Stomach smooth muscle (tissue), 2 donors: ENCODE measurements at regions not wholly inside any gene's neighbourhood (a gene's known extent, or its start where the extent isn't known, plus 50 kb on each side); places are given as distances from the start of the nearest gene placed in this dataset.

Experiments used
- H3K27ac ChIP-seq: one replicate; pipeline ENCODE4 v1.7.0; 2013; ENCODE audit warnings: mild to moderate bottlenecking, low read length, inconsistent platforms
- H3K27me3 ChIP-seq, 2 donors: one replicate each; pipeline ENCODE4 v1.7.0; 2013; ENCODE audit warnings: low read length in 2 of 2; ENCODE audit not compliant: insufficient read depth in 2 of 2, control insufficient read depth in 1 of 2
- H3K36me3 ChIP-seq, 2 donors: one replicate each; pipeline ENCODE4 v1.7.0; 2013; ENCODE audit warnings: low read length in 2 of 2; ENCODE audit not compliant: control insufficient read depth in 2 of 2, insufficient read depth in 2 of 2
- H3K4me1 ChIP-seq: one replicate; pipeline ENCODE4 v1.7.0; 2013; ENCODE audit warnings: low read length; ENCODE audit not compliant: control insufficient read depth, insufficient read depth
- H3K4me3 ChIP-seq, 2 donors: one replicate each; pipeline ENCODE4 v1.7.0; 2013; ENCODE audit warnings: low read length in 2 of 2
- H3K9ac ChIP-seq, 2 donors: one replicate each; pipeline ENCODE4 v1.7.0; 2013; ENCODE audit warnings: low read length in 2 of 2, mild to moderate bottlenecking in 1 of 2
- H3K9me3 ChIP-seq, 2 donors: one replicate each; pipeline ENCODE4 v1.7.0; 2013; ENCODE audit warnings: low read length in 2 of 2; ENCODE audit not compliant: control insufficient read depth in 2 of 2
- donor health status: healthy.
- donor health status: Pancreatic carcinoma.

GRCh38 chr15:81449836-81450474 is 75.9 kb upstream of the TMC3 start:
- H3K4me1 ChIP-seq = no peaks in the 10 kb centered on the region
- H3K9ac ChIP-seq = no peak overlapping the region
- no peaks in the 10 kb centered on the region for H3K36me3 ChIP-seq
- no peak overlapping the region for H3K4me3 ChIP-seq
- no peaks in the 10 kb centered on the region for H3K9me3 ChIP-seq
- no peak overlapping the region for H3K27ac ChIP-seq
- no peaks in the 10 kb centered on the region for H3K27me3 ChIP-seq

DNA sequence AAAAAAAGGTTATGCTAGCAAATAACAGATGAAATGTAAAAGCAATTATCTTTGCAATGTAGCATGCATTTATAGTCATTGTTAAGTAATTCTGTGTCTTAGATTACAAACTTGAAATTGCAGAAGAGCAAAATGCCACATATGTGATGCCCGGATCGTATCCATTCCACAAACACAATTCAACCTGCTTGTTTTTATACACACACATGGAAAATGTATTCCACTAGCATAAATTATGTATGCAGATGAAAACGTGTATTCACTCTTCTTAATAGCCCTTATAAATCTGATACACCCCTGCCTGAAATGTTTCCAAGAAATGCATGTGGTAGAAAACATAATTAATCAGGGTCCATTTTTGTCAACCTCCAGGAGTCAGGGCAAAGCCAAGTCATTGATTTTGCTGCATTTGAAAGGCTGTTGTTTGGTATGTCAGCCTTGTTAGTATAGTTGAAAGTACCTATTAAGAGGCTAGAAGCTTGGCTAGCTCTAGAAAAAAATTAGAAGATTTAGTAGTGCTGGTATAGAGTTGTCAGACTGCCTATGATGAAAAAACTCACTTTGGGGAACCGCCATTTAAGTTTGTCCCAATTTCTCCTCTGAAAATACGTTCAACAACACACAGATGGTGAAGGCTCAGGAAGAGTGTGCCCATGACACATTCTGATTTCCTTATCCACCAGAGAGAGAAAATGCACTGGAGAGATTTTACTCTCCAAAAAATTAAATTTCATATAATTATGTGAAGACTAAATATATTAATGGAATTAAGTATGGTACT is 69.2 kb upstream of the TMC3 start:
- Histone ChIP-seq H3K27me3 (no peaks in the 10 kb centered on the region), H3K9me3 (no peaks in the 10 kb centered on the region), H3K4me3 (no peak overlapping the region), H3K4me1 (no peaks in the 10 kb centered on the region), H3K36me3 (no peaks in the 10 kb centered on the region), H3K9ac (no peak overlapping the region), H3K27ac (no peak overlapping the region)

GRCh38 chr15:81442454-81442853 is 68.4 kb upstream of the TMC3 start:
- H3K9me3 ChIP-seq = no peaks in the 10 kb centered on the region
- no peak overlapping the region for H3K9ac ChIP-seq
- H3K36me3 ChIP-seq = no peaks in the 10 kb centered on the region
- H3K27ac ChIP-seq = no peak overlapping the region
- H3K4me3 ChIP-seq = no peak overlapping the region
- H3K4me1 ChIP-seq = no peaks in the 10 kb centered on the region
- no peaks in the 10 kb centered on the region for H3K27me3 ChIP-seq

GRCh38 chr15:81434851-81435250 is 60.8 kb upstream of the TMC3 start:
- Histone ChIP-seq H3K36me3 (no peaks in the 10 kb centered on the region), H3K4me3 (no peak overlapping the region), H3K4me1 (no peaks in the 10 kb centered on the region), H3K27me3 (no peaks in the 10 kb centered on the region), H3K9ac (no peak overlapping the region), H3K9me3 (no peaks in the 10 kb centered on the region), H3K27ac (no peak overlapping the region)

GRCh38 chr15:81433462-81433861 is 59.4 kb upstream of the TMC3 start:
- H3K9me3 ChIP-seq = no peaks in the 10 kb centered on the region
- H3K4me3 ChIP-seq = no peak overlapping the region
- H3K4me1 ChIP-seq = no peaks in the 10 kb centered on the region
- H3K9ac ChIP-seq = no peak overlapping the region
- no peaks in the 10 kb centered on the region for H3K27me3 ChIP-seq
- H3K27ac ChIP-seq = no peak overlapping the region
- no peaks in the 10 kb centered on the region for H3K36me3 ChIP-seq

DNA sequence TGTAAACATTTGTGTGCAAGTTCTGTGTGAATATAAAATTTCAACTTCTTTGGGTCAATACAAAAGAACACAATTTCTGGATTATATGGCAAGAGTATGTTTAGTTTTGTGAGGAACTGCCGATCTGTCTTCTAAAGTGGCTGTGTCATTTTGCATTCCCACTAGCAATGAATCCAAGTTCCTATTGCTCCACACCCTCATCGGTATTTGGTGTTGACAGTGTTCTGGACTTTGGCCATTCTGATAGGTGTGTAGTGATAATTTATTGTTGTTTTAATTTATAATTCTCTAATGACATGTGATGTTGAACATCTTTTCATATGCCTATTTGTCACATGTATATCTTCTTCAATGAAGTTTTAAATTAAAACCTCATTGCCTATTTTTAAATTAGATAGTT is 58.2 kb upstream of the TMC3 start:
- H3K9ac ChIP-seq = no peak overlapping the region
- H3K36me3 ChIP-seq = no peaks in the 10 kb centered on the region
- H3K9me3 ChIP-seq = no peaks in the 10 kb centered on the region
- no peaks in the 10 kb centered on the region for H3K27me3 ChIP-seq
- H3K4me3 ChIP-seq = no peak overlapping the region
- no peak overlapping the region for H3K27ac ChIP-seq
- H3K4me1 ChIP-seq = no peaks in the 10 kb centered on the region

- Histone ChIP-seq H3K9ac (no peak overlapping the region), H3K27ac (no peak overlapping the region), H3K27me3 (no peaks in the 10 kb centered on the region), H3K36me3 (no peaks in the 10 kb centered on the region), H3K4me3 (no peak overlapping the region), H3K9me3 (no peaks in the 10 kb centered on the region), H3K4me1 (no peaks in the 10 kb centered on the region)
Measured at GRCh38 chr15:81427176-81427575, 53.2 kb upstream of the TMC3 start.

DNA sequence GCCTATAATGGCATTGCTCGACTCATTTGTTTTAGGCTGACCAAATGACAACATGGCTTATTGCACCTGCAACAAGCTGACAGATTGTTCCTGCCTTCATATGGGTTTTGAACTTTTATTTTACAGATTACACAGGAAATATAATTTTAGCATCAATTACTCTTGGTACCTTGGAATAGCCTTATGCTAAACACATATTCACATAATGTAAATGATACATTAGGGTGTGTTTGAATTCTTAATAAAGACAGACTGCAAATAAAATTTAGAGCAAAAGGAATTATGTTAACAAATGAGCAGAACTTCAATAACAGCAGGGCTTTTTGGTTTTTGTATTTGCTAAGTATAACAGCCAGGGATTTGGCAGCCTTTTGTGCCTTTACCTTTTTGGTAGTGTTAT is 51.9 kb upstream of the TMC3 start:
- H3K9me3 ChIP-seq = no peaks in the 10 kb centered on the region
- no peak overlapping the region for H3K27ac ChIP-seq
- H3K27me3 ChIP-seq = no peaks in the 10 kb centered on the region
- no peaks in the 10 kb centered on the region for H3K4me1 ChIP-seq
- H3K9ac ChIP-seq = no peak overlapping the region
- no peaks in the 10 kb centered on the region for H3K36me3 ChIP-seq
- H3K4me3 ChIP-seq = no peak overlapping the region
